ENCODE measurements at regions not wholly inside any gene's neighbourhood (a gene's known extent, or its start where the extent isn't known, plus 50 kb on each side); places are given as distances from the start of the nearest gene placed in this dataset.

DNA sequence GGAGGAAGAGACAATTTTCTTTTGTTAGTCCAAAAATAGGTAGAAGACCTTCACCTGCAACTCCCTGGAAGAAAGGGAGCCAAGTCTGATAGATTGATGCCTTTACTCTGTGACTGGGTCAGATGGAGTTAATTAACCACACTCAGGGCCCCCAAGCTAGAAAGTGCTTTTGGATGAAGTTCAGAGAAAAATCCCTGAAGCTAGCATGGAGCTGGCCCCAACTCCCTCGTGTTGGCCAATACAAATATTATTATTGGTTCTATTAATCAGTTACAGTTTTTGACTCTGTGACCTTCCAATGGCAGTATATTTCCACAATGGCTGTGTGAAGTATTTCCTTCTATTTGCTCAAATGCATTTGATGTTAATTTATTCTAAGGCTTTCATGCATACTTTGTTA lies 1753.5 kb downstream of the EFNA5 start:
- no peaks in the 10 kb centered on the region for H3K27me3 ChIP-seq (ENCODE audit: control insufficient read depth, insufficient read depth, low read length)
- no peak overlapping the region for H3K4me3 ChIP-seq (ENCODE audit: low read depth, low read length)
- DNase-seq (ENCODE audit: low read depth) = no peak
- H3K36me3 ChIP-seq (ENCODE audit: control insufficient read depth, insufficient read depth, low read length) = no peaks in the 10 kb centered on the region
- TF ChIP-seq, protein P1, sequence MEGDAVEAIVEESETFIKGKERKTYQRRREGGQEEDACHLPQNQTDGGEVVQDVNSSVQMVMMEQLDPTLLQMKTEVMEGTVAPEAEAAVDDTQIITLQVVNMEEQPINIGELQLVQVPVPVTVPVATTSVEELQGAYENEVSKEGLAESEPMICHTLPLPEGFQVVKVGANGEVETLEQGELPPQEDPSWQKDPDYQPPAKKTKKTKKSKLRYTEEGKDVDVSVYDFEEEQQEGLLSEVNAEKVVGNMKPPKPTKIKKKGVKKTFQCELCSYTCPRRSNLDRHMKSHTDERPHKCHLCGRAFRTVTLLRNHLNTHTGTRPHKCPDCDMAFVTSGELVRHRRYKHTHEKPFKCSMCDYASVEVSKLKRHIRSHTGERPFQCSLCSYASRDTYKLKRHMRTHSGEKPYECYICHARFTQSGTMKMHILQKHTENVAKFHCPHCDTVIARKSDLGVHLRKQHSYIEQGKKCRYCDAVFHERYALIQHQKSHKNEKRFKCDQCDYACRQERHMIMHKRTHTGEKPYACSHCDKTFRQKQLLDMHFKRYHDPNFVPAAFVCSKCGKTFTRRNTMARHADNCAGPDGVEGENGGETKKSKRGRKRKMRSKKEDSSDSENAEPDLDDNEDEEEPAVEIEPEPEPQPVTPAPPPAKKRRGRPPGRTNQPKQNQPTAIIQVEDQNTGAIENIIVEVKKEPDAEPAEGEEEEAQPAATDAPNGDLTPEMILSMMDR (IDR thresholded peaks at IDR 0.05; ENCODE audit: insufficient read depth, low read length, poor library complexity, severe bottlenecking) = no peak

DNA sequence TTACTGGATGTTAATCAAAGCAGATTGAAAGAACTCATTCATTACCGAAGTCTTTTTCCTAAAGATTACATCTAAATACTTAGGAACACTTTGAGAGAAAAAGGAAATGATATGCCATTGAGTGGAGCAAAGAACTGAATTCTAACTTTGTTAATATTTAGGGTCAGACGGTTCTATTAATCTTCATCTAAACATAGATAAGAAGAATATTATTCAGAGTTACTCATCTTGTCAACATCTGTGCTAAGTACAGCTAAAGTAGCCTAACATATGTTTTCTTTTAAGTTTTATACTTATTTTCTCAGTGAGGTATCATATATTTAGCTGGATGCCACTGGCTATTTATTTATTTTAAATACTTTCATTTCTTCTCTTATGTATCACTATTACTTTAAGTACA lies 1763.7 kb downstream of the EFNA5 start:
- TF ChIP-seq, protein P1 (IDR thresholded peaks at IDR 0.05; ENCODE audit: insufficient read depth, low read length, poor library complexity, severe bottlenecking) = no peak

DNA sequence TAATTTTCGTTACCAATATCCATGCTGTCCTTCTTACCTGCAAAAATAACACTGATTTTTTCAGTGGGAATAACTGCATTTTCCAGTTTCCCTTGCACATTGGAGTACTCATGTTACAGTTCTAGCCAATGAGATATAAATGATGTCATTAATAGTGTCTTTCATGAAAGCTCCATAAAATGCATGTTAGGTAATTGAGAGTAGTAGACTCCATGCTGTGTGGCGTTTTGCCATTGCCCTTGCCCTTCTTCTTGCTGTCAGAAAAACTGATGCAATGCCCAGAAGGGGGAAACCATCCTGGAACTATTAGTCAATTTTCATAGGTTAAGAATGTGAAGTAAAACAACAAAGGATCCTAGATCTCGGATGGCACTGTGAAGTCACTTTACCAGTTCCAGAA lies 1765.3 kb downstream of the EFNA5 start:
- H3K4me3 ChIP-seq (ENCODE audit: low read depth, low read length) = no peak overlapping the region
- TF ChIP-seq, protein P1 (IDR thresholded peaks at IDR 0.05; ENCODE audit: insufficient read depth, low read length, poor library complexity, severe bottlenecking) = no peak
- H3K36me3 ChIP-seq (ENCODE audit: control insufficient read depth, insufficient read depth, low read length) = no peaks in the 10 kb centered on the region
- DNase-seq (ENCODE audit: low read depth) = no peak
- H3K27me3 ChIP-seq (ENCODE audit: control insufficient read depth, insufficient read depth, low read length) = no peaks in the 10 kb centered on the region

More for the DNA sequence above, 1763.7 kb downstream of the EFNA5 start:
- Histone ChIP-seq H3K36me3 (ENCODE audit: control insufficient read depth, insufficient read depth, low read length) (no peaks in the 10 kb centered on the region), H3K27me3 (ENCODE audit: control insufficient read depth, insufficient read depth, low read length) (no peaks in the 10 kb centered on the region), H3K4me3 (ENCODE audit: low read depth, low read length) (no peak overlapping the region)
- DNase-seq (ENCODE audit: low read depth) = no peak

DNA sequence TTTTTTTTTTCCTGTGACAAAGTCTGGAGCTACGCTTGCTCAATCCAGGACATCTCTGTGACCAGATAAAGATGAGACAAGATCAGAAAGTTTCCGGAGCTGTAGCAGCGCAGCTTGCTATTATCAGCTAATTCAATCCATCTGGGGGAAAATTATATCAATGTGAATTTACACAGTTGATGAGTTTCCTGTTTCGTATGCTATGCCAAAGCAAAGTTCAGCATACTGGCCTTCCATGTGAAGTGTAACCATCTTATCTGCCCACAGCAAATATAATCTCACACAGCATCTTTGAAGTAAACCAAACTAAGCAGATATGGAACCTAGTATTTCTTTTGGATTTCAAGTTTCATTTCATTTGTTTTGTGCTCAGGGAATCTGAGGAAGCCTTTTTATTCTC lies 1767.7 kb downstream of the EFNA5 start:
- no peak overlapping the region for H3K4me3 ChIP-seq (ENCODE audit: low read depth, low read length)
- H3K27me3 ChIP-seq (ENCODE audit: control insufficient read depth, insufficient read depth, low read length) = no peaks in the 10 kb centered on the region
- no peak for DNase-seq (ENCODE audit: low read depth)
- H3K36me3 ChIP-seq (ENCODE audit: control insufficient read depth, insufficient read depth, low read length) = no peaks in the 10 kb centered on the region
- TF ChIP-seq, protein P1 (IDR thresholded peaks at IDR 0.05; ENCODE audit: insufficient read depth, low read length, poor library complexity, severe bottlenecking) = no peak

DNA sequence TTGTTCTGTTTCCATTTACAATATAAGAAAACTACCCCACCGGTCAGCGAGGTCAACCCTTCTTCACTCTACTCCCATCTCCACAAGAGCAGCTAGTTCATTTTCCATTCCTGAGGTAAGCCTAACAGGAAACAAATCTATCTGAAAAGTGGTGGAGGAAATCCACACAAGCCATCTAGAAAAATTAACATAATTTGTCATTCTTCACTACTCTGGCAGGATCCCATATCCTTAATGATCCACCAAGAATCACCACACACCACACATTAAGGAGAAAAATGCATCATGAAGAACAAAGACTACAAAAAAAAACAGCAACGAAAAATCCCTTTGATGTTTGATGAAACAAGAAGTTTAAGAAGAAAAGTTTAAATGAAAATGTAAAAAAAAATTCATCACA lies 1771.0 kb downstream of the EFNA5 start:
- DNase-seq (ENCODE audit: low read depth) = no peak

DNA sequence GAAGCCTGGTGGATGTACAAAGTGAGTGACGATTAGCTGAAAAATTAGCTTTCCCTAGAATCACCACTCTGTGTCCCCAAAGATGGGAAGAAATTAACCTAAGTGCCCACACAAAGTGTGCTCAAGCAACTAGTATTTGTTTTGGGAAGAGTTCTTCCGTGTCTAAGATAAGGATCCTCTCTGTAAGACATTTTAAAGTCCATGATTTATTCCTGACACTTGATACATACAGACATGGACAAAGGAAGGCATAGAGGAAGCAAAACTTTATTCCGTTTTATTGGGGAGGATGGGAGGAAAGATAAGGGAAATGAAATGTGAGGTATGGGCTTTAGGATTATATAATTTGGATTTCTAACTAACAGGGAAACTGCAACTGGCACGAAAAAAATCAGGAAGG lies 1772.6 kb downstream of the EFNA5 start:
- TF ChIP-seq, protein P1 (IDR thresholded peaks at IDR 0.05; ENCODE audit: insufficient read depth, low read length, poor library complexity, severe bottlenecking) = no peak
- no peak for DNase-seq (ENCODE audit: low read depth)
- Histone ChIP-seq H3K4me3 (ENCODE audit: low read depth, low read length) (no peak overlapping the region), H3K27me3 (ENCODE audit: control insufficient read depth, insufficient read depth, low read length) (no peaks in the 10 kb centered on the region), H3K36me3 (ENCODE audit: control insufficient read depth, insufficient read depth, low read length) (no peaks in the 10 kb centered on the region)

More for the DNA sequence above, 1771.0 kb downstream of the EFNA5 start:
- no peak overlapping the region for H3K4me3 ChIP-seq (ENCODE audit: low read depth, low read length)
- H3K27me3 ChIP-seq (ENCODE audit: control insufficient read depth, insufficient read depth, low read length) = no peaks in the 10 kb centered on the region
- TF ChIP-seq, protein P1 (IDR thresholded peaks at IDR 0.05; ENCODE audit: insufficient read depth, low read length, poor library complexity, severe bottlenecking) = no peak
- no peaks in the 10 kb centered on the region for H3K36me3 ChIP-seq (ENCODE audit: control insufficient read depth, insufficient read depth, low read length)
